ENCODE measurements at regions not wholly inside any gene's neighbourhood (a gene's known extent, or its start where the extent isn't known, plus 50 kb on each side); places are given as distances from the start of the nearest gene placed in this dataset.
"Not testable (repeated sequence)": the region's sequence is repeated elsewhere in the genome, so short reads cannot be mapped to it uniquely, and the experiment has no call there.

- DNase-seq = no peak
Measured at GRCh38 chr11:98630736-98631135, 390.0 kb upstream of the CNTN5 start.

- no peak for DNase-seq
Measured at GRCh38 chr11:98657711-98658110, 363.0 kb upstream of the CNTN5 start.

GRCh38 chr11:98659431-98659830 lies 361.3 kb upstream of the CNTN5 start:
- no peak for DNase-seq

- DNase-seq = no peak
Measured at GRCh38 chr11:98674390-98674789, 346.4 kb upstream of the CNTN5 start.

- no peak for DNase-seq
Measured at GRCh38 chr11:98679673-98680072, 341.1 kb upstream of the CNTN5 start.

GRCh38 chr11:98701541-98701940 lies 319.2 kb upstream of the CNTN5 start:
- DNase-seq = no peak

- DNase-seq = no peak
Measured at GRCh38 chr11:98703779-98704556, 316.8 kb upstream of the CNTN5 start.

- DNase-seq = no peak
Measured at GRCh38 chr11:98710026-98710425, 310.7 kb upstream of the CNTN5 start.

GRCh38 chr11:98710986-98711385 lies 309.8 kb upstream of the CNTN5 start:
- no peak for DNase-seq

- no peak for DNase-seq
Measured at GRCh38 chr11:98720951-98721350, 299.8 kb upstream of the CNTN5 start.

- no peak for DNase-seq
Measured at GRCh38 chr11:98725471-98725870, 295.3 kb upstream of the CNTN5 start.

GRCh38 chr11:98728421-98728820 lies 292.3 kb upstream of the CNTN5 start:
- DNase-seq = no peak

- no peak for DNase-seq
Measured at GRCh38 chr11:98729118-98729517, 291.6 kb upstream of the CNTN5 start.

- no peak for DNase-seq
Measured at GRCh38 chr11:98732947-98733346, 287.8 kb upstream of the CNTN5 start.

GRCh38 chr11:98733378-98733777 lies 287.4 kb upstream of the CNTN5 start:
- not testable (repeated sequence) for DNase-seq

GRCh38 chr11:98734686-98735085 lies 286.1 kb upstream of the CNTN5 start:
- DNase-seq = no peak

- no peak for DNase-seq
Measured at GRCh38 chr11:98736833-98737232, 283.9 kb upstream of the CNTN5 start.

- DNase-seq = no peak
Measured at GRCh38 chr11:98740321-98740720, 280.4 kb upstream of the CNTN5 start.

- not testable (repeated sequence) for DNase-seq
Measured at GRCh38 chr11:98763446-98763845, 257.3 kb upstream of the CNTN5 start.

GRCh38 chr11:98766903-98767302 lies 253.8 kb upstream of the CNTN5 start:
- DNase-seq = no peak

GRCh38 chr11:98770046-98770445 lies 250.7 kb upstream of the CNTN5 start:
- not testable (repeated sequence) for DNase-seq

GRCh38 chr11:98771791-98772190 lies 249.0 kb upstream of the CNTN5 start:
- no peak for DNase-seq

GRCh38 chr11:98772893-98773292 lies 247.9 kb upstream of the CNTN5 start:
- no peak for DNase-seq

- no peak for DNase-seq
Measured at GRCh38 chr11:98793276-98793675, 227.5 kb upstream of the CNTN5 start.

GRCh38 chr11:98798333-98798732 lies 222.4 kb upstream of the CNTN5 start:
- no peak for DNase-seq

Data from activated gamma-delta T cell (primary cell).